GM23248 (cell line): ENCODE measurements at regions not wholly inside any gene's neighbourhood (a gene's known extent, or its start where the extent isn't known, plus 50 kb on each side); places are given as distances from the start of the nearest gene placed in this dataset.

ENCODE experiments used
- EZH2 ChIP-seq: fragments of 200-600 bp; sonication (generic); IDR thresholded peaks from 2 replicates; pipeline ENCODE4 v1.6.1; 2018; ENCODE audit warnings: antibody characterized with exemption, mild to moderate bottlenecking; ENCODE audit not compliant: insufficient read depth, poor library complexity, severe bottlenecking
- EZH2phosphoT487 ChIP-seq: fragments of 200-600 bp; sonication (generic); IDR thresholded peaks from 2 replicates; pipeline ENCODE4 v1.6.1; 2018; ENCODE audit warnings: antibody characterized with exemption, moderate library complexity, mild to moderate bottlenecking, low read depth; ENCODE audit not compliant: insufficient read depth

GRCh38 chr6:43990275-43990626 lies 137.0 kb downstream of the MRPL14 start:
- no peak for TF ChIP-seq EZH2phosphoT487
- TF ChIP-seq EZH2: no peak
